Omental fat pad (tissue), 3 donors: ENCODE measurements at regions not wholly inside any gene's neighbourhood (a gene's known extent, or its start where the extent isn't known, plus 50 kb on each side); places are given as distances from the start of the nearest gene placed in this dataset.

Experiments
- ATAC-seq: fragments of 150-250 bp; one replicate; pipeline ENCODE4 v1.9.1; 2016; ENCODE audit warnings: mild to moderate bottlenecking, moderate library complexity; ENCODE audit not compliant: low FRiP score
- DNase-seq: peaks from one replicate; pipeline ENCODE4 v3.0.0-alpha.2; 2019; ENCODE audit warnings: low spot score
- TF ChIP-seq, protein P1 (sequence below), 3 donors: fragments of 450-650 bp; IDR thresholded peaks; one replicate each; pipeline ENCODE4 v1.5.1; 2016 to 2017; ENCODE audit warnings: antibody characterized with exemption in 3 of 3, mild to moderate bottlenecking in 3 of 3, moderate library complexity in 2 of 3

DNA sequence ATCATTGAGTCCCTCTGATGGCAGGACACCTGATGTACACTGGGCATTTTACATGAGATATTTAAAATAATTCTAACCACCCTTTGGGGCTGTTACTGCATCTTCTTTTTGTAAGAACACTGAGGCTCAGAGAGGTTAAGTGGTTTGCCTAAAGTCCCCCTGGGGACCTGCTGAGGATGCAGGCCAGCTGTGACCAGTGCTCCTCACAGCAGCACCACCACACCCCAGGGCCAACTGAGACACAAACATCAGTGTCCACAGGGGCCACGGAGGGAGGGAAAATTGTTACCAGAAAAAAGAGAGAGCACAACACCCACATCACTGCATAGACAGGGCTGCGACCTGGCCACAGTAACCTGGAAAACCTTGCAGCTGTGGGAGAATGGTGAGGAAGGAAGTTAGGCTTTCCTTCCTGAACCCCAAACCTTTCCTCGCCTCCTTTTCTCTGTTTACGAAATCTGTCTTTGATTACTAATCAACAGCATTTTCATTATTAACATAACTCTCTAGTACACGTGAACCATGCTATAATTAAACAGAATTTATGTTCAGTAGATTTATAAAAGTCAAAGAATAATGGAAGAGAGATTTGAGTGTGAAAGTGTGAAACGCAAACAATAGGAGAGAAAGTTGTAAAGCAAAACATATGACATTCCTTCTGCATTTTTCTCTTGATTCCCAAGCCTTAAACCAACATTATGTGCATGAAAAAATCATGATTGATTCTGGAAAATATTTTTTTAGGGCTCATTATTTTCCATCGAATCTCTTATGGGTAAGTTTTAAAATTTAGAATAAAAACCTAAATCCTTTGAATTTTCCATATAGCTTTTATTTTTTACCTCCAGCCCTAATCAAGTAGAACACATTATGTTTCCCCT lies 228.1 kb upstream of the DAPK1 start:
- ATAC-seq (no peak), DNase-seq (no peak)
- TF ChIP-seq, protein P1, sequence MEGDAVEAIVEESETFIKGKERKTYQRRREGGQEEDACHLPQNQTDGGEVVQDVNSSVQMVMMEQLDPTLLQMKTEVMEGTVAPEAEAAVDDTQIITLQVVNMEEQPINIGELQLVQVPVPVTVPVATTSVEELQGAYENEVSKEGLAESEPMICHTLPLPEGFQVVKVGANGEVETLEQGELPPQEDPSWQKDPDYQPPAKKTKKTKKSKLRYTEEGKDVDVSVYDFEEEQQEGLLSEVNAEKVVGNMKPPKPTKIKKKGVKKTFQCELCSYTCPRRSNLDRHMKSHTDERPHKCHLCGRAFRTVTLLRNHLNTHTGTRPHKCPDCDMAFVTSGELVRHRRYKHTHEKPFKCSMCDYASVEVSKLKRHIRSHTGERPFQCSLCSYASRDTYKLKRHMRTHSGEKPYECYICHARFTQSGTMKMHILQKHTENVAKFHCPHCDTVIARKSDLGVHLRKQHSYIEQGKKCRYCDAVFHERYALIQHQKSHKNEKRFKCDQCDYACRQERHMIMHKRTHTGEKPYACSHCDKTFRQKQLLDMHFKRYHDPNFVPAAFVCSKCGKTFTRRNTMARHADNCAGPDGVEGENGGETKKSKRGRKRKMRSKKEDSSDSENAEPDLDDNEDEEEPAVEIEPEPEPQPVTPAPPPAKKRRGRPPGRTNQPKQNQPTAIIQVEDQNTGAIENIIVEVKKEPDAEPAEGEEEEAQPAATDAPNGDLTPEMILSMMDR (IDR thresholded peaks at IDR 0.05), result no peak

DNA sequence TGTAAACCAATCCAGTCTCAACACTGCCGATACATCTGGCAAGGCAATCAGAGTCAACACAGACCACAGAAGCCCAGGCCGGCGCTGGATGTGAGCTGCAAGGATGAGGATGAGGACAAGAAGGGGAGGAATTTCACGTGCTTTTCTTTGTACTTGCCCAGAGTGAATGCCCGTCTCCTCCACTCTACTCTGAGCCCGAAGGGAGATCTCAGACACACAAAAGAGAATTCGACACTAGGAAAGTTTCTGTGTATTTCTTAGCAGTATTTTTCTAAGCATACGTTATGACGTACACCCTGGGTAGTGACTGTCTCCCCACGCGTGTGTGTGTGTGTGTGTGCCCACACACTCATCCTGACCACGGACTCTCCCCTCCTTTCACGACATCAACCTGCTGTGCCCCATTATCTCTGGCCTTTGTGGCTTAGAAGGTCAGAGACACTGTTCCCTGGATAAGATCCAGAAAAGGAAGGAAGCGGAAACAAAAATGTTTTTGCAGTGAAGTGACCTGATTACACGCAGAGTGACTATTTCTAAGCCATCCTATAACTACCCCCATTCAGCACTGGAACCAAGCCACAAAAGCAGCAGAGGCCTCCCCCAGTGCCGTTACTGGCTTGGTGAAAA lies 227.3 kb upstream of the DAPK1 start:
- DNase-seq (no peak), ATAC-seq (no peak)
- TF ChIP-seq, protein P1 (IDR thresholded peaks at IDR 0.05), result no peak

DNA sequence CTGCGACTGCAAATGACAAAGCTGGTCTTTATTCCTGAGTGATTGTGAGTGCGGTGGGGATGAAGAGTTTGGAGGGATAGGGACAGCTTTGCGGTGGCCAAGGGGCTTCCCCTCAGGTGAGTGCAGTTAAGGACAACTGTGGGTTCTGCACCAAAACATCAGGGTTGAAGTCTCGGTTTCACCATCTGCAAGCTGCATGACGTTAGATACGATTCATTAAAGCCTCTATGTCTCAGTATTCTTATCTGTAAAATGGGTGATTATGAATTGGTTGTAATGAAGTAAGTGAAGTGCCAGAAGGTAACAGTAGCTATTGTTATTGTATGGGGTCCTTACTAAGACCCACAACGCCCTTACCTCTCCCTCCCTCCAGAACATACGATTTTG lies 226.8 kb upstream of the DAPK1 start:
- ATAC-seq (no peak), DNase-seq (no peak)
- TF ChIP-seq, protein P1 (IDR thresholded peaks at IDR 0.05), result no peak

- TF ChIP-seq, protein P1 (IDR thresholded peaks at IDR 0.05), result no peak
- DNase-seq (no peak), ATAC-seq (no peak)
These were observed 225.8 kb upstream of the DAPK1 start for GRCh38 chr9:87271696-87272477.

DNA sequence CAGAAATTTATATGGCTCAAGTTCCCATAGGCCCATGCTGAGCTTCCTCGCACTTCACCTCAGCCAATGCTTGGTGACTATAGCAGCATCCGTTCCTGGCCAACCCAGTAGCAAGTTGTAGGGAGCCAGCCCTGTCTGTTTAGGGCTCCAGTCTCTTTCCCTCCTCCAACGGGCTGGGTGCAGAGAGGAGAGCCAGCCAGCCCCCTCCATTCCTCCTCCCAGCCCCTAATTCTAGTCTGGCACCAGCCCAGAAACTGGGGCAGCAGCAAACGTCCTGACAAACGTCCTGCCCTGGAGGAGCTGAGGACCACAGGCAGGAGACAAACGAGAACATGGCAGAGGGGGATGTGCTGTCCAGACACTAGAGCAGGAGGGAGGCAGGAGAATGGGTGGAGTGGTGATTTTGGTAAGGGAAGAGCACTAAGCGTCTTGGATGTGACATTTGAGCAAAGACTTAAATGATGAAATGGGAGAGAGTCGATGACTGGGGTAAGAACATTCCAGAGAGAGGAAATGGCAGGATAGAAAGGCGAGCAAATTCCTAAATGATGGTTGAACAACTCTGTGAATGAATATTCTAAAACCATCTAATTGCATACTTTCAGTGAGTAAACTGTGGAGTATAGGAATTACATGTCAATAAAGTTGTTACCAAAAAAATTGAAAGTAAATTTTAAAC lies 222.5 kb upstream of the DAPK1 start:
- ATAC-seq (no peak), DNase-seq (no peak)
- TF ChIP-seq, protein P1 (IDR thresholded peaks at IDR 0.05), result no peak

DNA sequence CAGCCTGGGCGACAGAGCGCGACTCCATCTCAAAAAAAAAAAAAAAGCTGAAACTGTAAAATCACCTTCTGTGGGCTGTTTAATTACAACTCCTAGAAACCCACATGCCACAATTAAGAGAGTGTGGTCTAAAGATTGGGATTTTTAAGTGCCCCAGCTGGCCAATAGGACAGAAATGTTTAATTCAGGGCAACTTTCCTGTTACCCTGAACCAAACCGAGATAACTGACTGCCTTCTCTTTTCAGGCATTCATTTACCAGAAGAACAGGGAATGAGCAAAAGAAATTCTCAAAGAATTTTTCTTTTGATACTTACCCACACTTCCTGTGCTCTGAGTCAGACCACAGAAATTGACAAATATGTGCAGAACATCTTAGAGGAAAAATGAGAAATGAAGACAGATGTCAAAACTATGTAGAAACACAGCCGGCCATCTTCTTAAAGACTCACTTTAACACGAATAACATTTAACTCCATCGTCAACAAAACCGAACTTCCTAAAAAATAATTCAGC lies 221.3 kb upstream of the DAPK1 start:
- DNase-seq (no peak), ATAC-seq (peak; percentile 37)
- TF ChIP-seq, protein P1 (IDR thresholded peaks at IDR 0.05), result no peak
